Lower leg skin (tissue), 3 donors: ENCODE measurements at regions not wholly inside any gene's neighbourhood (a gene's known extent, or its start where the extent isn't known, plus 50 kb on each side); places are given as distances from the start of the nearest gene placed in this dataset.

Experiments
- CTCF ChIP-seq, 3 donors: fragments of 450-650 bp; IDR thresholded peaks; one replicate each; pipeline ENCODE4 v1.5.1; 2016; ENCODE audit warnings: antibody characterized with exemption in 3 of 3, mild to moderate bottlenecking in 3 of 3, moderate library complexity in 2 of 3
- POLR2A ChIP-seq, 2 donors: fragments of 450-650 bp; IDR thresholded peaks; one replicate each; pipeline ENCODE4 v1.6.1; 2016 to 2017; ENCODE audit warnings: antibody characterized with exemption in 2 of 2, mild to moderate bottlenecking in 1 of 2, moderate library complexity in 1 of 2

DNA sequence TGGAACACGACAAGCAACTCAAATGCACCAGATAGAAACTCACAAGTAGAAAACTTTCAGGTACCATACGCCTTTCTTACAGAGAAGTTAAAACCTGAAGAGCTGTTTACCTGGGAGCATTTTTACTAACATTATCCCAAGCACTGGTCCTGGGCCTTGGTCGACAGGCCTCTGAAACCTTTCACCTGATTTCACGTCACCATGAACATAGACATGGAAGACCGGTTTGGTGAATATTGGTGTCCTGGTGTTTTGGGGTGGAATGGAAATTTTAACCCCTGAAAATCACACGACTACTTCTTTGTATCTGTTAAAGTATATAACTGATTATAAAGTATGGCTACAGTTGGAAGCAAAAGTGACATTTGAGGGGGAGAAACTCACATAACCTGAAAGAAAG is 176.6 kb upstream of the ARGLU1 start:
- TF ChIP-seq CTCF (IDR thresholded peaks at IDR 0.05) (no peak), POLR2A (IDR thresholded peaks at IDR 0.05) (no peak)
